Endothelial cell of umbilical vein (primary cell): ENCODE measurements at regions not wholly inside any gene's neighbourhood (a gene's known extent, or its start where the extent isn't known, plus 50 kb on each side); places are given as distances from the start of the nearest gene placed in this dataset.

Source experiments
- EZH2 ChIP-seq: IDR thresholded peaks from 2 replicates; pipeline ENCODE4 v1.6.1; 2012; ENCODE audit warnings: borderline replicate concordance, low read depth, mild to moderate bottlenecking, moderate library complexity, low read length, inconsistent platforms; ENCODE audit not compliant: severe bottlenecking
- MAX ChIP-seq: IDR thresholded peaks from 2 replicates; pipeline ENCODE4 v1.6.1; 2011; ENCODE audit not compliant: insufficient read depth, insufficient read length
- MYC ChIP-seq: IDR thresholded peaks from one replicate; pipeline ENCODE4 v1.6.1; 2011; ENCODE audit warnings: mild to moderate bottlenecking, low read depth, low read length
- POLR2A ChIP-seq: IDR thresholded peaks from 2 replicates; pipeline ENCODE4 v1.6.1; 2012; ENCODE audit warnings: low read depth, mild to moderate bottlenecking, control low read depth, low read length
- POLR2AphosphoS5 ChIP-seq: IDR thresholded peaks from 2 replicates; pipeline ENCODE4 v1.6.1; 2012; ENCODE audit warnings: low read depth, mild to moderate bottlenecking, control low read depth, low read length, moderate library complexity; ENCODE audit not compliant: insufficient read depth
- TF ChIP-seq, protein P1 (sequence below), 2 donors: IDR thresholded peaks; 1 replicate in 1 of 2; 2 replicates in 1 of 2; pipeline ENCODE4 v1.5.1; 2011; ENCODE audit warnings: low read length in 2 of 2, mild to moderate bottlenecking in 2 of 2, moderate library complexity in 2 of 2, control low read depth in 1 of 2, inconsistent platforms in 1 of 2, low read depth in 1 of 2; ENCODE audit not compliant: insufficient read depth in 1 of 2; ENCODE audit errors: extremely low read depth in 1 of 2

DNA sequence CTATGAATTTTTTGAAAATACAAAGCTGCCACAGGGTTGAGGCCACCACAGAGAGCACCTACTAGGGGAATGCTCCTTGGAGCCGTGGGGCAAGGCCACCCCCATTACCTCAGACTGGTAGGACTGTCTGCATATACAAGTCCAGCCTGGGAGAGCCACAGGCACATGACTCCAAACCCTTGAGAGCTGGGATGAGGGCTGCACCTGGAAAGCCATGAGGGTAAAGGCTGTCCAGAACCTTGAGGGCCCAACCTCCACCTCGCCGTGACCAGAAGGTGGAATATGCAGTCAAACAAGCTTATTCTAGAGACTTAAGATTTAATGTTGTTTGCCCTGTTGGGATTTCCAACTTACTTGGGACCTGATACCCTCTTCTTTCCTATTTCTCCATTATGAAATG, 69.5 kb upstream of the TSLP start:
- TF ChIP-seq, protein P1, sequence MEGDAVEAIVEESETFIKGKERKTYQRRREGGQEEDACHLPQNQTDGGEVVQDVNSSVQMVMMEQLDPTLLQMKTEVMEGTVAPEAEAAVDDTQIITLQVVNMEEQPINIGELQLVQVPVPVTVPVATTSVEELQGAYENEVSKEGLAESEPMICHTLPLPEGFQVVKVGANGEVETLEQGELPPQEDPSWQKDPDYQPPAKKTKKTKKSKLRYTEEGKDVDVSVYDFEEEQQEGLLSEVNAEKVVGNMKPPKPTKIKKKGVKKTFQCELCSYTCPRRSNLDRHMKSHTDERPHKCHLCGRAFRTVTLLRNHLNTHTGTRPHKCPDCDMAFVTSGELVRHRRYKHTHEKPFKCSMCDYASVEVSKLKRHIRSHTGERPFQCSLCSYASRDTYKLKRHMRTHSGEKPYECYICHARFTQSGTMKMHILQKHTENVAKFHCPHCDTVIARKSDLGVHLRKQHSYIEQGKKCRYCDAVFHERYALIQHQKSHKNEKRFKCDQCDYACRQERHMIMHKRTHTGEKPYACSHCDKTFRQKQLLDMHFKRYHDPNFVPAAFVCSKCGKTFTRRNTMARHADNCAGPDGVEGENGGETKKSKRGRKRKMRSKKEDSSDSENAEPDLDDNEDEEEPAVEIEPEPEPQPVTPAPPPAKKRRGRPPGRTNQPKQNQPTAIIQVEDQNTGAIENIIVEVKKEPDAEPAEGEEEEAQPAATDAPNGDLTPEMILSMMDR (IDR thresholded peaks at IDR 0.05; ENCODE audit: extremely low read depth in 1 of 2, insufficient read depth in 1 of 2, low read depth in 1 of 2, low read length in 2 of 2), result no peak
- TF ChIP-seq POLR2A, result no peak
- no peak for TF ChIP-seq MYC
- no peak for TF ChIP-seq POLR2AphosphoS5
- no peak for TF ChIP-seq MAX
- TF ChIP-seq EZH2, result no peak
